HG03039 (cell line): ENCODE measurements at regions not wholly inside any gene's neighbourhood (a gene's known extent, or its start where the extent isn't known, plus 50 kb on each side); places are given as distances from the start of the nearest gene placed in this dataset.

Source experiments
- ATAC-seq: cut with Tn5 transposase; IDR thresholded peaks from one replicate; pipeline ENCODE4 v1.9.1; 2021; ENCODE audit warnings: mild to moderate bottlenecking, moderate library complexity; ENCODE audit not compliant: unreplicated experiment

- ATAC-seq: no peak
Measured at GRCh38 chr1:68551459-68551858, 54.6 kb upstream of the DEPDC1 start.

DNA sequence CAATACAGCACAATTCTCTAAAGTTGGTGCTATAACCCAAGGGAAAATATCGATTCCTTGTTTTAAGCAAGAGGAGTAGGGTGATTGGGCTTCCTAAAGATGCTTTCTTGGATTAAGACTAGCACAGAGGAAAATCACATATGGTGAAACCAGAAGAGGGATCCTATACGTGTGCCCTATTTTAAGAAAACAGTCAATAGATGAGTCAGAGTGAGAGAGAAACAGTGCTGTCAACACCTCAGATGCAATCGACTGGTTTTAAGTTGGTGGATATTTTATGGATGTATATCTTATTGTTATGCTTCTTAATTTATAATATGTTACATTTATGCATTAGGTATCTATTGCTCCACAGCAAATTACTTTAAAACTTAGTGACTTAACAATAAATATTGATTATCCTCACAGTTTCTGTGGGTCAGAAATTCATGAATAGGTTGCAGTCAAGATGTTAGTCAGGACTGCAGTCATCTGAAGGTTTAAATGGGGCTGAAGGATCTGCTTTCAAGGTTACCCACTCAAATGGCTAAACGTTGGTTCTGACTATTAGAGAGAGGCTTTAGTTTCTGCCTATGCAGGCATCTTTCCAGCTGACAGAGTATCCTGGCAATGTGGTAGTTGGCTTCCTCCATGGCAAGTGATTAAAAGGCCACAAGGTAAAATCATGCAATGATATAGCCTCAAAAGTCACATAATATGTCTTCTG lies 61.6 kb upstream of the DEPDC1 start:
- ATAC-seq: no peak

DNA sequence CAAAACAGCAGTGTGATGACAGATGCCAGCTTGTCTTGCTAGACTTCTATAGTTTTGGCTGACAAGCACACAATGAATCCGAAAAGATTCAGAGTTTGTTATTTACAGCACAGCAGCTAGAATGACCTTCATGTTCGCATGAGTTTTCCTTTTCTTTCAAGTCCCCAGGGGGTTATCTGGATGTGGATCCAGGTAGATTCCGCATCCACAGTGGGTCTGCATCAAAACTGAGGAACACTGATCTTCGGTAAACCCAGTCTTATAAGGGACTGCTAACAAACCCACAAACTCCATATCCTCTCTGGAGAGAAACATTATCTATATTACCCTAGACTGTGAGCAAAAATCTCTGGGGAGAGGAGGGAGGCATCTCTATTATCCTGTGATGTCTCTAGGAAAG lies 69.0 kb upstream of the DEPDC1 start:
- no peak for ATAC-seq

GRCh38 chr1:68570871-68571270 lies 74.0 kb upstream of the DEPDC1 start:
- ATAC-seq: no peak

DNA sequence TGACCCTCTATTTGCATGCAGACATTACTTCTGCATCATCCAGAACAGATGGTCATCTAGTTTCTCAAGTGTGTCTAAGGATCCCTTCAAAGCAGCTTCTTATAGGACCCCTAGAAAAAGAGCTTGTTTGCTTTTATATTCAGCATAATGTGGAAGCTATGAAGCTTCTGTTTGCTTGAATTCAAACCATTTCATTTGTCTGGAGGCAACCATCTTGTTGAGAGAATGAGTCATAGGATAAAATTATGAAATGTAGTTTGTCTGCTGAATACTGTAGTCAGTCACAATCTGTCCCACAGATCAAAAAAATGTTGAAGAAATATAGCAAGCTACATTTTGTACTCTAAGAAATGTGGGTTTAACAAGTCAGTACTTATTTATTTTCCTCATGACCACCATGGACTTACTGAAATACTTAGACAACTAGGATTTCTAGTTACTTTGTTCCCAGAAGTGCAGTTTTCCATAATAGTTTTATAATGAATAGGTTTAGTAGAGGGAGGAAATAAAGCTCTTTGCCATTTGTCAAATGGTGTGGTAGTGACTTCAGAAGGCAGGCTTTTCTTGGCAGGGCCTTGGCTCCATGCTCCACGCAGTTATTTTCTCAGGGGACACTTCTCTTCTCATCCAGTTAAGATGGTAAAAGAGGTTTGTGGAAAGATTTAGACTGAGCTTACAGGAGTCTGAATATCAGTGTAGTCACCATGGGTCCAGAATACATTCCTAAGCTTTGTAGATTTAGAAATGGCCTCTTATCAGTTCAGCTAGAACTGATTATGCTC lies 74.8 kb upstream of the DEPDC1 start:
- no peak for ATAC-seq

- ATAC-seq: no peak
Measured at GRCh38 chr1:68585351-68585750, 88.5 kb upstream of the DEPDC1 start.

DNA sequence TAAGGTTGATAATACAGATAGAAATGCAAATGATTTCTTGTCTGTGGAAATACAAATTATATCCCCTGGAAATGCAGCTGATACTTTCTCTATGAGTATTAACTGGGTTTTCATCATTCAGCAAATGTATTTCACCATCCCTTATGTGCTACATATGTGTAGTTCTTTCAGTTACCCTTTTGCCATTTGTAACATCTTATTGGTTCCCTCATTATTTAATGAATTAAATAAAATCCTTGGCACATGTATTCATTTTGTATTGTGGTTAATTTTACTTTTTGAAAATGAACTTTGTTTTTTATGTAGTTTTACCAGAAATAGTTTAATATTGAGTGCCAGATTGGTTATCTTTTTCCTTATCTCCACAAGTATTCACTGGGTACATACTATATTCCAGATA lies 89.9 kb upstream of the DEPDC1 start:
- no peak for ATAC-seq

GRCh38 chr1:68588304-68588703 lies 91.4 kb upstream of the DEPDC1 start:
- ATAC-seq: no peak

DNA sequence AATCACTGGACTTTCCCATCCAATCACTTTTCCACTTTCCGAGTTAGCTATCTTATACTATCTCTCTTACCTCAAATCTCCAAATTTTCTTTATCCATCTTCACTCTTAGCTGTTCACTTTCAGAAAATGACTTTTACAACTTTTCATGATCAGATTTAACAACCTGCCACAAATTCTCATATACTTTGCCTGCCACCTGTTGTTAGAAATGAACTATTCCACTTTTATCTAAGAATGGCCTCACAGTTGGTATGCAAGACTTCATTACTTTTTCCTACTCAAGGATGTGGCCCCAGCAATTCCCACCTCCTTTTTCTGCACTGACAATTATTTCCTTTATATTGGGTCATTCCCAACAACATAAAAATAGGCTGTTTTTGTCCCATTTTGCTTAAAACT lies 93.6 kb upstream of the DEPDC1 start:
- ATAC-seq: no peak

- no peak for ATAC-seq
Measured at GRCh38 chr1:68594851-68595250, 98.0 kb upstream of the DEPDC1 start.

DNA sequence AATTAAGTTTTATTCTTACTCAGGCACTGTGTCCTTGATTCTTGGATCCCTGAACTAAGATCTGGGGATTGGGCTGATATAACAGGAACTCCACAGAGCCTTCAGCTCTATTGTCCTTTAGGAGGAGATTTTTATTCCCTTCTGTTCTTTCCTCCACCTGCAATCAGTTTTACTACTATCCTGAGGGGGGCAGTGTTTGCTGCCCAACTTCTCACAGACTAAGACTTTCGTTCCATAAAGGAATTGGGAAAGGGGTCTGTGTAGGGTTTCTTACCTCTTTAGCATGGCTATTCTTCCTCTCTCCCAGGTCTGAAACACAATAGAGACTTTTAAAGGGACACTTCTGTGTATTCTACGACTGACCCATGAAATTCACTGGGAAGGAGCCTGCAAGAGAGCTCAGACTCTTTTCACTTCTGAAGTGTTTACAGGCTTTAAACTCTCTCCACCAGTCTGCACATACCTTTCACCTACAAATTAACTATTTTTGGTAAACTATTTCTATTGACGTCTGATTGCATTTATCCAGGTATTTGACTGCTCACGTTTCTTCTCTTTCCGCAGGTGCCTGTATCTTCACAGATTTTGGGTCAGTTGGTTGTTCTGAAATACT lies 103.3 kb upstream of the DEPDC1 start:
- no peak for ATAC-seq

DNA sequence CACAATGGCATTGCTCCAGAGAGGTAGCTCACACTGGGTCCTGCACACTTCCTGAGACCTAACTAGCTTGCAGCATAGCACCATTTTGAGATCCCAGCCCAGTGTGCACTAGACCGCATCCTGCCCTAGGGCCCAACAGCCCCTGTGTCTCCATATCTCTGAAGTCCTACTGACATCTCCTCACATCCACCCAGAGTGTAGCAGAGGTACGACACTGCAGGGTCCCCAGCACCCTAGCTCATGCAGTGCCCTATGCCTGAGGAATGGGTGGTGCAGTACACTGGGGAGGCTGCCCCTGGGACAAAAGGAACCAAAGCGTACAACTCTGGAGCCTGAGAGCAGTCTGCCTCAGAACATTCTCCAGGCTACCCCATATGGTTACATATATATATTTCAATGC lies 111.4 kb upstream of the DEPDC1 start:
- ATAC-seq: no peak

DNA sequence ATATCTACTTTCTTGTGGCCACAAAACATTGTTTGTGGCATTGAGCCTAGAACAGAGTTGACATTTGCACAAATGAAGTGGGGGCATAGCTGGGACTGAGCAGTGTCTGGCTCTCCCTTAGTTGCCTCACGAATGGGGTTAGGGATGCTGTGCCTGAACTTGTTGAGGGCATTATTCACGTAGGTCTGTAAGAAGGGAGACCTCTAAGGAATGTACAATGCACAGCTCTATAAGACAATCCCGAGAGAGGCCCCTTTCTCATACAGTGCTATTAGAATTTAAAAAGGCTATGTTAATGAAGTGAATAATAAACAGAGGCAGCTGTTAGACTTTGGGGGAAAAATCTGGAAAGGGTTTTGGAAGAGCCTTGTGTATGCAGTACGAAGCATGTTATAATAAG lies 118.4 kb upstream of the DEPDC1 start:
- ATAC-seq: no peak

- ATAC-seq: no peak
Measured at GRCh38 chr1:68617942-68618341, 121.1 kb upstream of the DEPDC1 start.

GRCh38 chr1:68620571-68620970 lies 123.7 kb upstream of the DEPDC1 start:
- ATAC-seq: no peak

- ATAC-seq: no peak
Measured at GRCh38 chr1:68623700-68624099, 126.8 kb upstream of the DEPDC1 start.

DNA sequence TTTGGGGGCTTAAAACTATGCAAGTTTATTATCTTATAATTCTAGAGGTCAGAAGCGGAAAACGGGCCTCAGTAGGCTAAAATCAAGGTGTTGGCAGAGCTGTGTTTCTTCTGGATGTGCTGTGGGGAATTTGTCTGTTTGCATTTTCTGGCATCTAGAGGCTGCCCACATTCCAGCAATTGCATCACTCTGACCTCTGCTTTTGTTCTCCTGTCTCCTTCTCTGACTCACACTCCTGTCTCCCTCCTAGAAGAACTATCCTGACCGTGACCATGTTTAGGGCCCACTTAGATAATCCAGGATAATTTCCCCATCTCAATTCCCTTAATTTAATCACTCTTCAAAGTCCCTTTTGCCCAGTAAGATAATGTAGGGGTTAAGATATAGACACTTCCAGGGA lies 127.4 kb upstream of the DEPDC1 start:
- no peak for ATAC-seq

- ATAC-seq: no peak
Measured at GRCh38 chr1:68625624-68626023, 128.7 kb upstream of the DEPDC1 start.

- no peak for ATAC-seq
Measured at GRCh38 chr1:68633141-68633919, 136.4 kb upstream of the DEPDC1 start.

DNA sequence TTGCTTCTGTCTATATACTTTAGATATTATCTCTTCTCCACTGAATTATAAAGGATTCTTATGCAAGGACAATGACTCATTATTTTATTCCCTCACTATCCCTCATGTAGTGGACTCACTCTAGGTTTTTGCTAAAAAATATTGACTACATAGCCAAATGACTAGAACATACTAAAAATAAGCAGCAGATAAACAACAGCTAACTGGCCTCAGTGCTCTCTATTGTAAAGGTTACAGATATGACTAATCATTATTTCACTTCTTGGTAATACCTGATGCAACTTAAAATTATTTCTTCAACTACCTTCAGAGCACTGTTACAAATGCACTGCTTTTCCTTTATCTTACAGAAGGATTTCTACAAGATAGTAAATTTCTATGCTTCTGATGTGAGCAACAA lies 147.6 kb upstream of the DEPDC1 start:
- ATAC-seq: no peak

- no peak for ATAC-seq
Measured at GRCh38 chr1:68651115-68651514, 154.2 kb upstream of the DEPDC1 start.
